Hepatocyte (in vitro differentiated cells): ENCODE measurements at regions not wholly inside any gene's neighbourhood (a gene's known extent, or its start where the extent isn't known, plus 50 kb on each side); places are given as distances from the start of the nearest gene placed in this dataset.

Source experiments
- DNase-seq: peaks from one replicate; pipeline ENCODE4 v3.0.0-alpha.2; 2016; ENCODE audit warnings: low spot score
- H2AFZ ChIP-seq: fragments of 200-600 bp; sonication (generic); 2 replicates; pipeline ENCODE4 v1.6.0; 2016; ENCODE audit warnings: antibody characterized with exemption, mild to moderate bottlenecking
- H3K27ac ChIP-seq: fragments of 200-600 bp; sonication (generic); 2 replicates; pipeline ENCODE4 v1.5.1; 2016; ENCODE audit warnings: mild to moderate bottlenecking
- H3K27me3 ChIP-seq: fragments of 200-600 bp; sonication (generic); 2 replicates; pipeline ENCODE4 v1.6.1; 2016
- H3K36me3 ChIP-seq: fragments of 200-600 bp; sonication (generic); replicated peaks from 2 replicates; pipeline ENCODE4 v1.5.1; 2016; ENCODE audit warnings: low read depth; ENCODE audit not compliant: insufficient read depth
- H3K4me1 ChIP-seq: fragments of 200-600 bp; sonication (generic); 2 replicates; pipeline ENCODE4 v1.5.1; 2016; ENCODE audit warnings: mild to moderate bottlenecking, moderate library complexity; ENCODE audit not compliant: insufficient read depth
- H3K4me2 ChIP-seq: fragments of 200-600 bp; sonication (generic); 2 replicates; pipeline ENCODE4 v1.6.0; 2016
- H3K4me3 ChIP-seq: fragments of 200-600 bp; sonication (generic); 2 replicates; pipeline ENCODE4 v1.5.1; 2016; ENCODE audit warnings: mild to moderate bottlenecking
- H3K79me2 ChIP-seq: fragments of 200-600 bp; sonication (generic); 2 replicates; pipeline ENCODE4 v1.6.0; 2017; ENCODE audit warnings: mild to moderate bottlenecking
- H3K9me2 ChIP-seq: fragments of 200-600 bp; sonication (generic); replicated peaks from 2 replicates; pipeline ENCODE4 v1.6.0; 2017; ENCODE audit warnings: mild to moderate bottlenecking; ENCODE audit not compliant: insufficient read depth
- H3K9me3 ChIP-seq: fragments of 200-600 bp; sonication (generic); 2 replicates; pipeline ENCODE4 v1.5.1; 2016; ENCODE audit warnings: low read depth, mild to moderate bottlenecking
- H4K20me1 ChIP-seq: fragments of 200-600 bp; sonication (generic); 2 replicates; pipeline ENCODE4 v1.6.0; 2016; ENCODE audit warnings: mild to moderate bottlenecking; ENCODE audit not compliant: insufficient read depth, poor library complexity, severe bottlenecking
- CTCF ChIP-seq: fragments of 200-600 bp; sonication (generic); IDR thresholded peaks from 2 replicates; pipeline ENCODE4 v1.5.1; 2016; ENCODE audit warnings: antibody characterized with exemption, mild to moderate bottlenecking; ENCODE audit not compliant: poor library complexity
- EZH2 ChIP-seq: fragments of 200-600 bp; sonication (generic); IDR thresholded peaks from 2 replicates; pipeline ENCODE4 v1.6.1; 2016; ENCODE audit warnings: antibody characterized with exemption, mild to moderate bottlenecking, borderline replicate concordance
- EZH2phosphoT487 ChIP-seq: fragments of 200-600 bp; sonication (generic); IDR thresholded peaks from one replicate; pipeline ENCODE4 v1.6.1; 2018; ENCODE audit warnings: antibody characterized with exemption, mild to moderate bottlenecking, low read depth, moderate library complexity; ENCODE audit not compliant: unreplicated experiment, severe bottlenecking
- WGBS: methylation state at CpG from one replicate; pipeline ENCODE4 v1.1.6; 2016; ENCODE audit warnings: low lambda C conversion rate; ENCODE audit errors: missing lambda C conversion rate; 5-methylcytosine and 5-hydroxymethylcytosine counted together

GRCh38 chr21:16071092-16071491, 341.3 kb downstream of the USP25 start:
- no peaks in the 10 kb centered on the region for H4K20me1 ChIP-seq
- H3K4me1 ChIP-seq: peaks cover 3% of the 10 kb centered on the region
- no peaks in the 10 kb centered on the region for H3K9me3 ChIP-seq
- no peaks in the 10 kb centered on the region for H3K36me3 ChIP-seq
- no peak overlapping the region for H3K4me3 ChIP-seq
- TF ChIP-seq CTCF (no peak), EZH2phosphoT487 (no peak), EZH2 (no peak)
- no peak overlapping the region for H2AFZ ChIP-seq
- peak overlapping the region; percentile 38 for H3K27ac ChIP-seq
- DNase-seq: no peak
- H3K9me2 ChIP-seq: no peaks in the 10 kb centered on the region
- no peaks in the 10 kb centered on the region for H3K27me3 ChIP-seq
- WGBS: 83% methylated on average over 9 of the region's 9 CpGs
- peak overlapping the region; percentile 17 for H3K4me2 ChIP-seq
- H3K79me2 ChIP-seq: no peaks in the 10 kb centered on the region

- 79% methylated on average over 2 of the region's 2 CpGs for WGBS
- TF ChIP-seq EZH2 (no peak), CTCF (no peak), EZH2phosphoT487 (no peak)
- no peaks in the 10 kb centered on the region for H3K36me3 ChIP-seq
- no peak overlapping the region for H2AFZ ChIP-seq
- no peaks in the 10 kb centered on the region for H4K20me1 ChIP-seq
- H3K4me3 ChIP-seq: no peak overlapping the region
- peak overlapping the region; percentile 35 for H3K27ac ChIP-seq
- no peak for DNase-seq
- H3K9me3 ChIP-seq: no peaks in the 10 kb centered on the region
- H3K9me2 ChIP-seq: no peaks in the 10 kb centered on the region
- no peaks in the 10 kb centered on the region for H3K79me2 ChIP-seq
- no peak overlapping the region for H3K4me2 ChIP-seq
- no peaks in the 10 kb centered on the region for H3K27me3 ChIP-seq
- peaks cover 3% of the 10 kb centered on the region for H3K4me1 ChIP-seq
Measured at GRCh38 chr21:16071761-16072160, 342.0 kb downstream of the USP25 start.

GRCh38 chr21:16072221-16072620, 342.4 kb downstream of the USP25 start:
- Histone ChIP-seq H3K4me1 (peaks cover 3% of the 10 kb centered on the region), H3K4me2 (peak overlapping the region; percentile 26), H3K9me3 (no peaks in the 10 kb centered on the region), H3K9me2 (no peaks in the 10 kb centered on the region), H3K36me3 (no peaks in the 10 kb centered on the region), H3K27ac (peak overlapping the region; percentile 35), H3K79me2 (no peaks in the 10 kb centered on the region), H2AFZ (no peak overlapping the region), H4K20me1 (no peaks in the 10 kb centered on the region), H3K4me3 (no peak overlapping the region), H3K27me3 (no peaks in the 10 kb centered on the region)
- 76% methylated on average over 3 of the region's 3 CpGs for WGBS
- no peak for DNase-seq
- no peak for TF ChIP-seq EZH2phosphoT487
- TF ChIP-seq EZH2: no peak
- no peak for TF ChIP-seq CTCF

GRCh38 chr21:16072737-16073136, 343.0 kb downstream of the USP25 start:
- Histone ChIP-seq H3K79me2 (no peaks in the 10 kb centered on the region), H4K20me1 (no peaks in the 10 kb centered on the region), H3K9me2 (no peaks in the 10 kb centered on the region), H3K27ac (peak overlapping the region; percentile 60), H3K4me1 (peaks cover 3% of the 10 kb centered on the region), H2AFZ (no peak overlapping the region), H3K9me3 (no peaks in the 10 kb centered on the region), H3K36me3 (no peaks in the 10 kb centered on the region), H3K27me3 (no peaks in the 10 kb centered on the region), H3K4me3 (no peak overlapping the region), H3K4me2 (peak overlapping the region; percentile 26)
- WGBS: 50% methylated on average over 6 of the region's 6 CpGs
- peak; percentile 62 for DNase-seq
- TF ChIP-seq EZH2phosphoT487 (no peak), CTCF (no peak), EZH2 (no peak)
